Activated CD8-positive, alpha-beta memory T cell treated with anti-CD3 and anti-CD28 coated beads, Interleukin-2, amount 10 ng/mL, durations not matched to agents 7 days and 5 days (primary cell): ENCODE measurements at regions not wholly inside any gene's neighbourhood (a gene's known extent, or its start where the extent isn't known, plus 50 kb on each side); places are given as distances from the start of the nearest gene placed in this dataset.

Source experiments
- ATAC-seq: fragments of 150-1000 bp; cut with Tn5 transposase; one replicate; pipeline ENCODE4 v1.10.0; 2021; ENCODE audit warnings: moderate library complexity
- CTCF ChIA-PET: fragments of 350-600 bp; sonication (Branson Sonifier 250); formaldehyde crosslinking; loops from one replicate; lab custom pipeline; 2021; ENCODE audit warnings: antibody characterized with exemption; lab: Charles Lee
- DNase-seq: peaks from one replicate; pipeline ENCODE4 v3.0.0-alpha.2; 2020
- H3K27ac Mint-ChIP-seq: one replicate; pipeline ENCODE4 v1.8.0; 2021; ENCODE audit warnings: mild to moderate bottlenecking, mixed read lengths
- H3K27me3 Mint-ChIP-seq: one replicate; pipeline ENCODE4 v1.8.0; 2021; ENCODE audit warnings: mixed read lengths
- H3K36me3 Mint-ChIP-seq: one replicate; pipeline ENCODE4 v1.8.0; 2021; ENCODE audit warnings: mild to moderate bottlenecking, mixed read lengths
- H3K4me1 Mint-ChIP-seq: one replicate; pipeline ENCODE4 v1.8.0; 2021; ENCODE audit warnings: mixed read lengths
- H3K4me3 Mint-ChIP-seq: one replicate; pipeline ENCODE4 v1.8.0; 2021; ENCODE audit warnings: mild to moderate bottlenecking, moderate library complexity, mixed read lengths
- H3K9me3 Mint-ChIP-seq: one replicate; pipeline ENCODE4 v1.8.0; 2022; ENCODE audit warnings: low read depth, mixed read lengths

DNA sequence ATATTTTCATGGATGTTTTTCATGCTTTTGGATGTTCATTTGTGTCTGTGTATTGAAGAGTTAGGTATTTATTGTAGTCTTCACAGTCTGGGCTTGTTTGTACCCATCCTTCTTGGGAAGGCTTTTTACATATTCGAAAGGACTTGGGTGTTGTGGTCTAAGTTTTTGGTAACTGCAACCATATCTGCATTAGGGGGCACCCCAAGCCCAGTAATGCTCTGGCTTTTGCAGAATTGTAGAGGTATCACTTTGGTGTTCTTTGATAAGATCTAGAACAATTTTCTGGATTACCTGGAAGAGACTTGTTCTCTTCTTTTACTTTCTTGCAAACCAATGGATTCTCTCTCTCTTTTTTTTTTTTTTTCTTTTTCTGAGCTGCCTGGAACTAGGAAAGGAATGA, 581.3 kb downstream of the DACH1 start:
- Mint-ChIP-seq H3K4me1 (peaks cover 4% of the 10 kb centered on the region), H3K27ac (no peak overlapping the region), H3K36me3 (peaks cover 4% of the 10 kb centered on the region), H3K27me3 (peaks cover 9% of the 10 kb centered on the region), H3K4me3 (no peak overlapping the region), H3K9me3 (peaks cover 2% of the 10 kb centered on the region)
- no peak for DNase-seq
- ATAC-seq: no peak
- CTCF ChIA-PET: no interaction called here

DNA sequence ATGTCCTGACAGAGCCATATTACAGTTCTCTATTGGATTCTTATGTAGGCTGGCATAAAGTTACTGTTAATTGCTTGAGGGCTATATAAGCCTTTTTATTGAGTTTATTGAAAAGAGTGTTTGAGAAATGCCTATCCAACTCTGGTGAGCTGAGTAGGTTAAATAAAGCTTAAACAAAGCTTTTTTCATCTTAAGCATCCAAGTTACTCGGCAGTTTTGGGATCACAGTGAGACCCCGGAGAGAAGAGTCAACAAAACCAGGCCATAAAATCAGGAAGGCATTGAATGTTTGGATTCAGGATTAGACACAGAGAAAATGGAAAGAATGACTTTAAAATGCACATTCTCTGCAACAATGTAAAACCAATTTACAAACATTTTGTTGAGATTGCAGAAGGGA, 588.5 kb downstream of the DACH1 start:
- ATAC-seq (no peak), DNase-seq (no peak)
- Mint-ChIP-seq H3K9me3 (no peaks in the 10 kb centered on the region), H3K36me3 (no peaks in the 10 kb centered on the region), H3K27me3 (no peaks in the 10 kb centered on the region), H3K27ac (no peak overlapping the region), H3K4me3 (no peak overlapping the region), H3K4me1 (no peaks in the 10 kb centered on the region)
- CTCF ChIA-PET: no interaction called here

- ATAC-seq (no peak), DNase-seq (no peak)
- CTCF ChIA-PET: no interaction called here
- no peak overlapping the region for H3K27ac Mint-ChIP-seq
- no peaks in the 10 kb centered on the region for H3K27me3 Mint-ChIP-seq
- H3K9me3 Mint-ChIP-seq: no peaks in the 10 kb centered on the region
- H3K4me3 Mint-ChIP-seq: no peak overlapping the region
- H3K4me1 Mint-ChIP-seq: no peaks in the 10 kb centered on the region
- H3K36me3 Mint-ChIP-seq: no peaks in the 10 kb centered on the region
These were observed 591.9 kb downstream of the DACH1 start for GRCh38 chr13:71274923-71275608.

- Mint-ChIP-seq H3K4me3 (no peak overlapping the region), H3K27me3 (no peaks in the 10 kb centered on the region), H3K27ac (no peak overlapping the region), H3K9me3 (no peaks in the 10 kb centered on the region), H3K4me1 (no peaks in the 10 kb centered on the region), H3K36me3 (no peaks in the 10 kb centered on the region)
- DNase-seq (no peak), ATAC-seq (no peak)
- CTCF ChIA-PET: no interaction called here
These were observed 605.7 kb downstream of the DACH1 start for GRCh38 chr13:71261256-71261655.

GRCh38 chr13:71260246-71260645, 606.8 kb downstream of the DACH1 start:
- ATAC-seq (no peak), DNase-seq (no peak)
- Mint-ChIP-seq H3K36me3 (no peaks in the 10 kb centered on the region), H3K4me1 (no peaks in the 10 kb centered on the region), H3K9me3 (no peaks in the 10 kb centered on the region), H3K4me3 (no peak overlapping the region), H3K27me3 (no peaks in the 10 kb centered on the region), H3K27ac (no peak overlapping the region)
- CTCF ChIA-PET: no interaction called here

GRCh38 chr13:71255633-71256032, 611.4 kb downstream of the DACH1 start:
- Mint-ChIP-seq H3K36me3 (no peaks in the 10 kb centered on the region), H3K4me3 (no peak overlapping the region), H3K9me3 (no peaks in the 10 kb centered on the region), H3K4me1 (no peaks in the 10 kb centered on the region), H3K27ac (no peak overlapping the region), H3K27me3 (no peaks in the 10 kb centered on the region)
- CTCF ChIA-PET: no interaction called here
- no peak for DNase-seq
- ATAC-seq: no peak

DNA sequence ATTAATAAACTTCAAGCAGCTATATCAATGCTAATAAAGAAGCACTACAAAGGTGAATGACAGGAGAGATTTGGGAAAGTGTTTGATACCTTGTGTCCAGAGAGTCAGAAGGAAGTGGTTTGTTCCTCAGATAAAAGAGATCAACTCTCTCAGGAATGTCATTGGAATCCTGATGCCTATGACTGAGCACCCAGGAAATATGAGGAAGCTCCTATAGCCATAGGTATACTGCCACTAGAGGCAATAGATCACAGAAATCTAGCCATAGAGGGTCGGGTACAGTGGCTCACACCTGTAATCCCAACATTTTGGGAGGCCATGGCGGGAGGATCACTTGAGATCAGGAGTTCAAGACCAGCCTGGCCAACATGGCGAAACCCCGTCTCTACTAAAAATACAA, 612.6 kb downstream of the DACH1 start:
- Mint-ChIP-seq H3K4me3 (no peak overlapping the region), H3K4me1 (no peaks in the 10 kb centered on the region), H3K27me3 (no peaks in the 10 kb centered on the region), H3K36me3 (no peaks in the 10 kb centered on the region), H3K27ac (no peak overlapping the region), H3K9me3 (no peaks in the 10 kb centered on the region)
- CTCF ChIA-PET: no interaction called here
- DNase-seq (no peak), ATAC-seq (no peak)

DNA sequence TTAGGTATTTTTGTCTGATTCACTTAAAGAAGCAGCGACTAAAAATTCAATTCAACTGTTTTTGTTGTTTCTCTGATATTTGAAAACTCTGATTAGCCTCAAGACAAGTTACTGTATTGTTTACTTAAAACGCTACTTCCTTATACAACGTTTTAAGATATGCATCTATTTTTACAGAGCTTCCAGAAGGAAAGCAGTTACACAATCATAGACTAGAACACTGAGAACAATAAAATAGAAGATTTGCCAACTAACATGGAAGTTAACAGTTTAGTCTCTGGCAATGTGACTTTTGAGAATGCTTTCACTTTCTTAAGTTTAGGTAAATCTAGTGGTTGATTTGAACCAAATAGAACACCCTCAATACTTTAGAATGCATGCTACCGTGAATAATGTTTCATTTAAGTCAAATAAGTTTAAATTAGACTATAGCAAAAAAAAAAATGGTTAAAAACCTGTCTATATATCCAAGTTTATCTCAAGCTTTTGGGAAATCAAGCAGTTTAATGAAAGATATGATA, 614.8 kb downstream of the DACH1 start:
- no peaks in the 10 kb centered on the region for H3K36me3 Mint-ChIP-seq
- no peak overlapping the region for H3K4me3 Mint-ChIP-seq
- CTCF ChIA-PET: no interaction called here
- ATAC-seq (no peak), DNase-seq (no peak)
- no peak overlapping the region for H3K27ac Mint-ChIP-seq
- H3K4me1 Mint-ChIP-seq: no peaks in the 10 kb centered on the region
- H3K27me3 Mint-ChIP-seq: no peaks in the 10 kb centered on the region
- H3K9me3 Mint-ChIP-seq: no peaks in the 10 kb centered on the region

DNA sequence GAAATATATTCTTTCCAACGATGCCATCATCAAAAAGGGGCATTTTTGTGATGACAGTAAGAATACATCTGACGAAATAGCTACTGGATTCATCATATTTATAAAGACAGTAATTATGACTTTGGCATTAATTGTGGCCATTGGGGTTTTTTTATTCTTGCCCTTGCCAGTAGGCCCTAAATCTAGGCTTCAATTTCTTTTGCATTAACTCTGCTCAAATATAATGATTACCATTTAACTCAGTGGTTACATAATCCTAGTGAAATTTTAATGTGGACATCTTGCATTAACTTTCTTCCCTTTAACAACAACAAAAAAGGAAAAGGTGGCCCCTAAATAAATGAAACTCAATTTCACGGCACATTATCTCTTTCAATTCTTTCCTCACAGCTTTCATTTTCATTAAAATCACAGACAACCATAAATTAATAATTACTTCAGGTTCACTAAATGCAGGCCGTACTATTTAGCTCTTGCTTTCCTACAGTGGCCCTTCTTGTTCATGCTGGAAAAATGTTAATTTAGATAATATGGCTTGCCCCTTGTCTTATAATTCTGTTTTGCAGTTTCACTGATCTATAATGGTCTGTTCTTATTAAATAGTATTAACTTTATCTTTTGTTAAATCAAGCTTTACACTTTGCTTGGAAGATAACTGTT, 615.6 kb downstream of the DACH1 start:
- H3K27me3 Mint-ChIP-seq: no peaks in the 10 kb centered on the region
- CTCF ChIA-PET: no interaction called here

GRCh38 chr13:71249011-71249410, 618.0 kb downstream of the DACH1 start:
- Mint-ChIP-seq H3K4me1 (no peaks in the 10 kb centered on the region), H3K9me3 (no peaks in the 10 kb centered on the region), H3K36me3 (no peaks in the 10 kb centered on the region), H3K27me3 (no peaks in the 10 kb centered on the region), H3K27ac (no peak overlapping the region), H3K4me3 (no peak overlapping the region)
- DNase-seq: no peak
- CTCF ChIA-PET: no interaction called here
- ATAC-seq: no peak

More for the DNA sequence above, 615.6 kb downstream of the DACH1 start:
- DNase-seq (no peak), ATAC-seq (no peak)
- Mint-ChIP-seq H3K36me3 (no peaks in the 10 kb centered on the region), H3K9me3 (no peaks in the 10 kb centered on the region), H3K4me3 (no peak overlapping the region), H3K27ac (no peak overlapping the region), H3K4me1 (no peaks in the 10 kb centered on the region)

DNA sequence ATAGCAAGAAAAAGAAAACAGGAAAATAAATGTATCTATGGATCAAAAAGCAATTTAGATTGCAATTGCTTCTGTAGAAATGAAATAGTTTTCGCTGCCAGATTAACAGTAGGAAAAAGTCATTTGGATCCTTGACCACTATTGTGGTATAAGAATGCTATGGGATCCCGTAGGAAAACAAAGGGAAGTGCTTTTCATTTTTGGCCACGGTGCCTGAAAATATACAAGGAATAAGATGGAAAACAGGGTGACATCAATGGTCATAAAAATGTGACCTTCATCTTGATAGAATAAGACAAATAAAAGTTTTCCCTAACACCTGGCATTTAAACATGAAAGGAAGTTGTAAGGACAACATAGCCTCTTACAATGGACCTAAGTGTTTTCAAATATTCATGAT, 622.8 kb downstream of the DACH1 start:
- CTCF ChIA-PET: no interaction called here
- Mint-ChIP-seq H3K27me3 (no peaks in the 10 kb centered on the region), H3K36me3 (no peaks in the 10 kb centered on the region), H3K27ac (no peak overlapping the region), H3K4me3 (no peak overlapping the region), H3K4me1 (no peaks in the 10 kb centered on the region), H3K9me3 (no peaks in the 10 kb centered on the region)
- no peak for ATAC-seq
- DNase-seq: no peak

DNA sequence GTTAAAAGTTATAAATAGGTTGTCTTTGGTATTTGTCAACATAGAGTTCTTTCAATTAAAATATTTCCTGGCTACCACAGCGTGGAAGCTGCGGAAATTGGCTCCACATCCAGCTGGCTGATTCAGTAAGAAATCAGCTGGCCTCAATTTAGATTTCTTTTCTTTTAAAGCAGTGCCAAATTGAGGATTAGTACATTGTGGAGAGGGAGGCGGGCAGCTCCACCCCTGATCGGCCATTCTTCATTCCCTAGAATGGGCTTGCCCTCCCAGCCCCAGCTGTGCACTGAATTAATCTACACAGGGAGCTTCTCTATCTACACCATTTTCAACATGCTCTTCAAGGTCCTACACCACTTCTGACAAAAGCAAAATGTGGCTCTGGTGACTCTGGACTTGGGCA, 624.8 kb downstream of the DACH1 start:
- Mint-ChIP-seq H3K9me3 (no peaks in the 10 kb centered on the region), H3K4me3 (no peak overlapping the region), H3K27ac (no peak overlapping the region), H3K27me3 (no peaks in the 10 kb centered on the region), H3K4me1 (no peaks in the 10 kb centered on the region), H3K36me3 (no peaks in the 10 kb centered on the region)
- no peak for ATAC-seq
- DNase-seq: no peak
- CTCF ChIA-PET: no interaction called here

DNA sequence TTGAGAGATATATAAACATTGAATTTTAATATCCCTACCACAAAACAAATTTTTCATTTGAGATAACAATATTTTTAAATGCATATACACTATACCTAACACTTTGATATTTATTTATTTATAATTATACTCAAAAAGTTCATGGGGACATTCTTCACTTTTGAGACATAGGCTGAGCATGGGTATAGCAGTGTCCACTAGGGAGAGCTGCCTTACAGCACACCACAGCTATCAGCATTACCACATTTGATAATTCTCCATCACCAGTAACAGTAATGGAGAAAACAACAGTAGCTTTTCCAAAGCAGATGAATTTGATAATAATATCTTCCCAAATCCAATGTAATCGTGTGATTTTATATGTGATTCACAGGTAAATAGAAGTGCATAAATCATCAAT, 626.1 kb downstream of the DACH1 start:
- DNase-seq: no peak
- H3K4me1 Mint-ChIP-seq: no peaks in the 10 kb centered on the region
- ATAC-seq: no peak
- no peak overlapping the region for H3K4me3 Mint-ChIP-seq
- no peaks in the 10 kb centered on the region for H3K36me3 Mint-ChIP-seq
- no peak overlapping the region for H3K27ac Mint-ChIP-seq
- CTCF ChIA-PET: no interaction called here
- no peaks in the 10 kb centered on the region for H3K27me3 Mint-ChIP-seq
- H3K9me3 Mint-ChIP-seq: no peaks in the 10 kb centered on the region

DNA sequence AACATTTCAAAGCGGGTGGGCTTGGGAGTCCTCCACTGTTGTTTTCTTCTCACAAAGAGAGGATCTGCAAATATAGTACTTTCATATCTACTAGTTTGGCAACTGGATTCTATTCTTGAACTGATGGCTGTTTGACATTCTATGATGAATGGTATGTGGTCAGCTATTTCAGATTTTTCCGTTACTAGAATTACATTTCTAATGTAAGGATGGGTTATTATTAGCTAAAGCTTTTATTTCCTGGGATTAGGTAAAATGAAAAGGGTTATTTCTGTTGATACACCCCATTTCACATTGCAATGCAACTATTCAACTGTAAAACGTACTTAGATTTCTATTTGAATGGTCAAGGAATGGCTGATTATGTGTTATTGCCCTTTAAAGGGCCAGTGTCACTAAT, 629.7 kb downstream of the DACH1 start:
- Mint-ChIP-seq H3K9me3 (no peaks in the 10 kb centered on the region), H3K27me3 (no peaks in the 10 kb centered on the region), H3K27ac (no peak overlapping the region), H3K4me3 (no peak overlapping the region), H3K4me1 (no peaks in the 10 kb centered on the region), H3K36me3 (no peaks in the 10 kb centered on the region)
- ATAC-seq (no peak), DNase-seq (no peak)
- CTCF ChIA-PET: no interaction called here
